HL-60 (cell line): ENCODE measurements at regions not wholly inside any gene's neighbourhood (a gene's known extent, or its start where the extent isn't known, plus 50 kb on each side); places are given as distances from the start of the nearest gene placed in this dataset.

ENCODE experiments used
- DNase-seq, 2 experiments: peaks; one replicate each; pipeline ENCODE4 v3.0.0-alpha.2; 2010 to 2020; ENCODE audit warnings: low read depth in 1 of 2, low spot score in 1 of 2
- H3K27ac ChIP-seq: fragments of 250-450 bp; sonication (Bioruptor Pico); replicated peaks from 2 replicates; pipeline ENCODE4 v1.5.1; 2020; ENCODE audit warnings: mild to moderate bottlenecking, moderate library complexity
- H3K27me3 ChIP-seq: fragments of 250-450 bp; sonication (Bioruptor Pico); 2 replicates; pipeline ENCODE4 v1.5.1; 2021; ENCODE audit warnings: mild to moderate bottlenecking, moderate library complexity; ENCODE audit not compliant: insufficient read depth, poor library complexity, severe bottlenecking
- H3K4me3 ChIP-seq: replicated peaks from 2 replicates; pipeline ENCODE4 v1.5.1; 2011; ENCODE audit warnings: mild to moderate bottlenecking, control low read depth, low read length; ENCODE audit not compliant: insufficient read depth
- GABPA ChIP-seq: IDR thresholded peaks from 2 replicates; pipeline ENCODE4 v1.6.1; 2012; ENCODE audit warnings: low read depth
- POLR2AphosphoS5 ChIP-seq: IDR thresholded peaks from 2 replicates; pipeline ENCODE4 v1.6.1; 2012; ENCODE audit warnings: low read depth
- SPI1 ChIP-seq: IDR thresholded peaks from 2 replicates; pipeline ENCODE4 v1.6.1; 2012; ENCODE audit warnings: low read depth, mild to moderate bottlenecking, borderline replicate concordance
- TF ChIP-seq, protein P1 (sequence below): IDR thresholded peaks from one replicate; pipeline ENCODE4 v1.5.1; 2011; ENCODE audit warnings: low read length, control low read depth, inconsistent platforms; ENCODE audit not compliant: insufficient read depth
- TF ChIP-seq, protein P2 (sequence below): IDR thresholded peaks from 2 replicates; pipeline ENCODE4 v1.6.1; 2012; ENCODE audit warnings: low read depth; ENCODE audit not compliant: insufficient replicate concordance

DNA sequence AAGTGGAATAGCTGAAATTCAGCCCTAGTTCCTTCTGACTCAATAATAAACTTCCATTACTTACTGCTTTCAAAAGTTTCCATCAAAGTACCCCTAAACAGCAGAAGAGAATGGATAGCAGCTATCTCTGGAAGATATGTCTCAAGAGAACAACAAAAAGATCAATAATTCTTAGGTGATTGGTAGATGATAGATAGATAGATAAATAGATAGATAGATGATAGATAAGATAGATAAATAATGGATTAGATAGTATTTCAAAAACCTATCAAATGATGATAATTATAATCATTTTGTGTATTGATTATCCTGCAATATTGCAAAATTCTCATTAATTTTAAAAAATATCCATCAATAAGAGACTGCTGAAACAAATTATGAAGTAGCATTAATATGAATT is 97.4 kb upstream of the CCND2 start:
- TF ChIP-seq, protein P1, sequence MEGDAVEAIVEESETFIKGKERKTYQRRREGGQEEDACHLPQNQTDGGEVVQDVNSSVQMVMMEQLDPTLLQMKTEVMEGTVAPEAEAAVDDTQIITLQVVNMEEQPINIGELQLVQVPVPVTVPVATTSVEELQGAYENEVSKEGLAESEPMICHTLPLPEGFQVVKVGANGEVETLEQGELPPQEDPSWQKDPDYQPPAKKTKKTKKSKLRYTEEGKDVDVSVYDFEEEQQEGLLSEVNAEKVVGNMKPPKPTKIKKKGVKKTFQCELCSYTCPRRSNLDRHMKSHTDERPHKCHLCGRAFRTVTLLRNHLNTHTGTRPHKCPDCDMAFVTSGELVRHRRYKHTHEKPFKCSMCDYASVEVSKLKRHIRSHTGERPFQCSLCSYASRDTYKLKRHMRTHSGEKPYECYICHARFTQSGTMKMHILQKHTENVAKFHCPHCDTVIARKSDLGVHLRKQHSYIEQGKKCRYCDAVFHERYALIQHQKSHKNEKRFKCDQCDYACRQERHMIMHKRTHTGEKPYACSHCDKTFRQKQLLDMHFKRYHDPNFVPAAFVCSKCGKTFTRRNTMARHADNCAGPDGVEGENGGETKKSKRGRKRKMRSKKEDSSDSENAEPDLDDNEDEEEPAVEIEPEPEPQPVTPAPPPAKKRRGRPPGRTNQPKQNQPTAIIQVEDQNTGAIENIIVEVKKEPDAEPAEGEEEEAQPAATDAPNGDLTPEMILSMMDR = no peak
- TF ChIP-seq GABPA (no peak), POLR2AphosphoS5 (no peak), SPI1 (no peak)
- TF ChIP-seq, protein P2, sequence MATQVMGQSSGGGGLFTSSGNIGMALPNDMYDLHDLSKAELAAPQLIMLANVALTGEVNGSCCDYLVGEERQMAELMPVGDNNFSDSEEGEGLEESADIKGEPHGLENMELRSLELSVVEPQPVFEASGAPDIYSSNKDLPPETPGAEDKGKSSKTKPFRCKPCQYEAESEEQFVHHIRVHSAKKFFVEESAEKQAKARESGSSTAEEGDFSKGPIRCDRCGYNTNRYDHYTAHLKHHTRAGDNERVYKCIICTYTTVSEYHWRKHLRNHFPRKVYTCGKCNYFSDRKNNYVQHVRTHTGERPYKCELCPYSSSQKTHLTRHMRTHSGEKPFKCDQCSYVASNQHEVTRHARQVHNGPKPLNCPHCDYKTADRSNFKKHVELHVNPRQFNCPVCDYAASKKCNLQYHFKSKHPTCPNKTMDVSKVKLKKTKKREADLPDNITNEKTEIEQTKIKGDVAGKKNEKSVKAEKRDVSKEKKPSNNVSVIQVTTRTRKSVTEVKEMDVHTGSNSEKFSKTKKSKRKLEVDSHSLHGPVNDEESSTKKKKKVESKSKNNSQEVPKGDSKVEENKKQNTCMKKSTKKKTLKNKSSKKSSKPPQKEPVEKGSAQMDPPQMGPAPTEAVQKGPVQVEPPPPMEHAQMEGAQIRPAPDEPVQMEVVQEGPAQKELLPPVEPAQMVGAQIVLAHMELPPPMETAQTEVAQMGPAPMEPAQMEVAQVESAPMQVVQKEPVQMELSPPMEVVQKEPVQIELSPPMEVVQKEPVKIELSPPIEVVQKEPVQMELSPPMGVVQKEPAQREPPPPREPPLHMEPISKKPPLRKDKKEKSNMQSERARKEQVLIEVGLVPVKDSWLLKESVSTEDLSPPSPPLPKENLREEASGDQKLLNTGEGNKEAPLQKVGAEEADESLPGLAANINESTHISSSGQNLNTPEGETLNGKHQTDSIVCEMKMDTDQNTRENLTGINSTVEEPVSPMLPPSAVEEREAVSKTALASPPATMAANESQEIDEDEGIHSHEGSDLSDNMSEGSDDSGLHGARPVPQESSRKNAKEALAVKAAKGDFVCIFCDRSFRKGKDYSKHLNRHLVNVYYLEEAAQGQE = no peak
- Histone ChIP-seq H3K27ac (peak overlapping the region; percentile 18; the same call in 1 of the 2 replicates), H3K4me3 (no peak overlapping the region), H3K27me3 (no peaks in the 10 kb centered on the region)
- no peak for DNase-seq

DNA sequence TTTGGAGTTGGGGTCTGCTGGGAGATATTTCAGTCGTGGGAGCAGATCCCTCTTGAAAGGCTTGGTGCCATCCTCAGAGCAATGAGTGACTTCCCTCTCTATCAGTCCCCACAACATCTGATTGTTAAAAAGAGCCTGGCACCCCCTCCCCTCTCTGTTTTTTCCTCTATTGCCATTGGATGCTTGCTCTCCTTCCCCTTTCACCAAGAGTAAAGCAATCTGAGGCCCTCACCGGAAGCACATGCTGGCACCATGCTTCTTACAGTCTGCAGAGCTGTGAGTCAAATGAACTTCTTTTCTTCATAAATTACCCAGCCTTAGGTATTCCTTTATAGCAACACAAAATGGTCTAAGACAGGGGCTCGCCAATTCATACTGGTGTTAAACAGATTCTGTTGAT is 99.1 kb upstream of the CCND2 start:
- no peak for TF ChIP-seq SPI1
- peak; percentile 30; the same call in 1 of the 2 replicates for TF ChIP-seq GABPA
- TF ChIP-seq POLR2AphosphoS5 = no peak
- TF ChIP-seq, protein P1 = no peak
- H3K27ac ChIP-seq = peak overlapping the region; percentile 44
- H3K4me3 ChIP-seq = no peak overlapping the region
- no peaks in the 10 kb centered on the region for H3K27me3 ChIP-seq
- DNase-seq = peak; percentile 49 to 87

- H3K4me3 ChIP-seq = no peak overlapping the region
- TF ChIP-seq, protein P1 = no peak
- TF ChIP-seq POLR2AphosphoS5 = no peak
- TF ChIP-seq SPI1 = no peak
- no peak for TF ChIP-seq GABPA
- TF ChIP-seq, protein P2 = no peak
- H3K27me3 ChIP-seq = no peaks in the 10 kb centered on the region
- H3K27ac ChIP-seq = no peak overlapping the region
- DNase-seq = no peak
These were observed 100.6 kb upstream of the CCND2 start for GRCh38 chr12:4172999-4173398.

DNA sequence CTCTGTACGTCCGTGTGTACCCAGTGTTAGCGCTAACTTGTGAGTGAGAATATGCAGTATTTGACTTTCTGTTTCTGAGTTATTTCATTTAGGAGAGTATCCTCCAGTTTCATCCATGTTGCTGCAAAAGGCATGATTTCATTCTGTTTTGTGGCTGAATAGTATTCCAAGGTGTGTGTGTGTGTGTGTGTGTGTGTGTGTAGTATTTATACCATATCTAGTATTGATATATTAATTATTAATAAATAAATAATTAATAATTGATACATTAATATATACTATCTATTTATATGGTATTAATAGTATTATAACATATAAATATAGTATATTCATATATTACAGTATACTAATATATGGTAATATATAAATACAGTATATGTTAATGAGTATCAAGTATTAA is 101.8 kb upstream of the CCND2 start:
- no peaks in the 10 kb centered on the region for H3K27me3 ChIP-seq

More for the DNA sequence above, 101.8 kb upstream of the CCND2 start:
- H3K27ac ChIP-seq = no peak overlapping the region
- no peak overlapping the region for H3K4me3 ChIP-seq
- DNase-seq = no peak
- TF ChIP-seq POLR2AphosphoS5 = no peak
- TF ChIP-seq, protein P1 = no peak
- TF ChIP-seq, protein P2 = no peak
- no peak for TF ChIP-seq SPI1
- TF ChIP-seq GABPA = no peak
